COLO668 (cell line): ENCODE measurements at regions not wholly inside any gene's neighbourhood (a gene's known extent, or its start where the extent isn't known, plus 50 kb on each side); places are given as distances from the start of the nearest gene placed in this dataset.
"Not testable (repeated sequence)": the region's sequence is repeated elsewhere in the genome, so short reads cannot be mapped to it uniquely, and the experiment has no call there.

Experiments
- DNase-seq: peaks from one replicate; lab custom pipeline; 2025; ENCODE audit not compliant: unreplicated experiment; lab: John Stamatoyannopoulos, UW

DNA sequence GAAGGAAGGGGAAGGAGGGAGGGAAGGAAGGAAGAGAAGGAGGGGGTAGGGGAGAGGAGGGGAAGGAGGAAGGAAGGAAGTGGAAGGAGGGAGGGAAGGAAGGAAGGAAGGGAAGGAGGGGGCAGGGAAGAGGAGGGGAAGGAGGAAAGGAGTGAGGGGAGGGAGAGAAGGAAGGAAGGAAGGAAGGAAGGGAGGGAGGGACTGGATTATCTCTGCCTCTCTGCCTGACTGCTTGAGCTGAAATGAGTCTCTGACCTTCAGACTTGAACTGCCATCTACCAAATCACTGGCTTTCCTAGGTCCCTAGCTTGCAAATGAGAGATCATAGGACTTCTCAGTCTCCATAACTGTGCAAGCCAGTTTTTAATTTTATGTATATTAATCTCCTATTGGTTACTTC is 436.8 kb downstream of the PREX1 start:
- DNase-seq: no peak

- DNase-seq: no peak
Observed at GRCh38 chr20:48387675-48388074, 440.1 kb downstream of the PREX1 start.

- no peak for DNase-seq
Observed at GRCh38 chr20:48385527-48385926, 442.3 kb downstream of the PREX1 start.

DNA sequence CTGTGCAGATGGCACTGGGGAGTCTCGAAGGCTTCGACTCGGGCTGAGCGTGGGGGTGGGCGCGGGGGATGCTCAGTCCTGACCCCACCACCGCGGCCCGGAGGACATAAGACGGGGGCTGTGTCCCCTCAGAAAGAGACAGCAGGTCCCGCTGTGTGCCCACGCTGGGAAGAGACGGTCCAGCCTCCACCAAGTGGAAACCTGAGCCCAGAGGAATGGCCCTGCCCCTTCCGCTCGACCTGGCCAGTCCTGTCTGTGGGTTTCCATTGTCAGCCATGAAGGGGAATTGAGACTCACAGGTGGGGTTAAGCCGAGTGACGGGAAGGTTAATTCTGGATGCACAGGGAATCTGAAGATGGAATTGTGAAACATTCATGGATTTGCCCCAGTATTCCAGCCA is 442.7 kb downstream of the PREX1 start:
- no peak for DNase-seq

- no peak for DNase-seq
Observed at GRCh38 chr20:48384147-48384818, 443.5 kb downstream of the PREX1 start.

DNA sequence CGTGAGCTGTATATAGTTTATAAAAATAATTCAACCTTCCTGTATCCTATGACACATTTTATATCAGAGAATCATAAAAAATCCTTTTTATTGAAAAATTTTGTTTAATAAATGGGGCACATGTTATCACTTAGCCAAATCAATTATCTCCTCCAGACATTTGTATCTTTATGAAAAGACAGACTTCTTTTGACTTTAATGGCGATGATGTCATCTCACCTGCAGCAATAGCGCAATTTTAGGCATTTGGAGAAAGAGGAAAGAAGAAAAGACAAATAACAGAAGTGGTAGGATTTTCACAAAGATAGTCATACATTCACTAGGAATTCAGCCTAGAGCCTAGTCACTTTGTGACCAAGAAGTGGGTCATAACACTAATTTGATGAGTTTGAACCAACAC is 444.5 kb downstream of the PREX1 start:
- DNase-seq: no peak

GRCh38 chr20:48382304-48382703 is 445.5 kb downstream of the PREX1 start:
- DNase-seq: no peak

- DNase-seq: no peak
Observed at GRCh38 chr20:48381353-48382120, 446.3 kb downstream of the PREX1 start.

DNA sequence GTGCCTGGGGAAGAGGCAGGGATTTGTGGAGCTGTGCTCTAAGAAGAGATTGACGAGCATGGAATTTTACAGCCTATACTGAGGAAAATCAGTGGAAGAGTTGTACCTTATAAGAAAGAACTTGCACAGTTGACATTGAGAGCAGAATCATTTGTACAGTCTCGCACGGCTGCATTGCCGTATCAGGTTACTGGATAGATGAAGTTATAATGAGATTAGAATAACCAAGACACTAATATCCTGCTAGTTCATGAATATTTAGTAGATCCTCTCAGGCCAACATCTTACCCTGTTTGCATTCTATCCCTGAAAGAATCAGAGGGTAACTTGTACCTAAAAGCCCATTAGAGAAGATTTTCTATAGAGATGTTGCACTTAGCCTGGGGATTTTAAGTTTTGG is 447.1 kb downstream of the PREX1 start:
- no peak for DNase-seq

- DNase-seq: no peak
Observed at GRCh38 chr20:48378976-48379675, 448.7 kb downstream of the PREX1 start.

DNA sequence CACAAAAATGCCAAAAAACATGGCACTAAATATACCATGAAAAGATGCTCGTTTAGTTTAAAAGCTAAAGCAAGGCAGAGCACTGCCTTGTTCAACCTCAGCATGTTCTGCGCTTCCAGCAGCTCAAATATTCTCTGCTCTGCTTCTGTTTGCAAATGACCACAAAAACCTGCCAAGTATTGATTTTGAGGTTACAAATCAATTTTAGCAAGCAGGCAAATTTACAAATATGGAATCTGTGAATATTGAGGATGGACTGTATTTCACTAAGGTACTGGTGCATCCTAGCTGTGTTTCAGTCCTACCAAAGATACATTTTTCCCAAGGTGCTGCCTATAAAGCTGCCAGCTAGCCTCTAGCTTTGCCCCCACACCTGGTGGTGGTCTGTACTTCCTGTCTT is 449.9 kb downstream of the PREX1 start:
- DNase-seq: no peak

- no peak for DNase-seq
Observed at GRCh38 chr20:48375804-48376203, 452.0 kb downstream of the PREX1 start.

GRCh38 chr20:48374991-48375595 is 452.7 kb downstream of the PREX1 start:
- DNase-seq: no peak

DNA sequence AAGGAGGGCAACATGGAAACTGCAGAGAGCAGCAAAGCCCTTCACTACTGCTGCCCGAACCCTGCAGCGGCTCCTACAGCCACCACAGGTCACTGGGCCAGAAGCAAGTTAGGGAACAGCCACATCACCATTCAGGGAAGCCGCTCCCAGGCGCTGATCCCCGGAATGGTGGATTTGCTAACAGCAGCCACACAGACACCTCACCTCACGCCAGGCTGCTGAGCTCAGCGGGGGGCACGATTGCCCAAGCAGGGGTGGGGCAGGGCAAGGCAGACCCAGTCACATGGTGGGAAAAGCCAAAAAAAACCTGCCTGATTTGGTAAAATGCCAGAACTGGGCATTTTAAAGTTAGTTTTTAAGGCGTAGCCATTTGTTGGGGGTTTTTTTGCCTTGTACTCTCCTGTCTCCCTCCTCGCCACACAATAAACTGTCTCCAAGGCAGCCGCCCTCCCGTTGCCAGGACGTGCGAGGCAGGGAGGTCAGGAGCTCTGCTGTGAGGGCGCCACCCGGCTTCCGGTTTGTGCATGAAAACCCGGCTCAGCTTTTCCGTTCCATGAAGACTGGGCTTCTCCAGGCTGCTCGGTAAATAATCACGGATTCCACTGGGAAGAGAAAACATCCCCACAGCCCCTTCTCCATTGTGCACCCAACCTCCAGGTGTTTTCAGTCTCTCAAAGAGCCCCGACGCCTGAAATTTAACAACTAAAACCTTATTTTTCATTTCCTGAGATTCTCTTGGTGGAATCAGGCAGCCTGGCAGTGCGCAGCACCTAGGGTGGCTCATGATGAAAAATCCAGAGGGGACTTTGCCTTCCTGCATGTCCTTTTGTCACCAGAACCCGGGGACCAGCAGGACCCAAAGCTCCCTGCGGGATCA is 453.5 kb downstream of the PREX1 start:
- not testable (repeated sequence) for DNase-seq

DNA sequence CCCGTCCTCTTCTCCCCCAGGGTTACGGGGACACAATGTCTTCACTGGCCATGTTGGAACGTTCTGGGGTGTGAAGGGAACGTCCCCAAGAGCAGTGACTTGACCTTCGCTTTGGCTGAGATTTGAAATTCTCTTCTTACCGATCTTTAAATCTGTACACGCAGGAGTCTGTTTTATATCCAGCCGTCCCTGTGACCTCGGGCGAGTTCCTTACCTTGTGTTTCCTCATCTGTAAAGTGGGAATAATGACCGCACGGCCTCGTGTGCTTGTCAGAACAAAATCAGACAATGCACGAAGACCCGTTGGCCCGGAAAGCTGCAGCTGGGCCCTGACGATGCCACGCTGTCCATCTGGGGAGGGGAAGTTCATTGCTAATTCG is 454.3 kb downstream of the PREX1 start:
- no peak for DNase-seq

GRCh38 chr20:48372851-48373554 is 454.8 kb downstream of the PREX1 start:
- not testable (repeated sequence) for DNase-seq

- DNase-seq: no peak
Observed at GRCh38 chr20:48371211-48371610, 456.6 kb downstream of the PREX1 start.

- DNase-seq: not testable (repeated sequence)
Observed at GRCh38 chr20:48368580-48369021, 459.2 kb downstream of the PREX1 start.

GRCh38 chr20:48367541-48368358 is 460.0 kb downstream of the PREX1 start:
- not testable (repeated sequence) for DNase-seq
